Suprapubic skin (tissue), 4 donors: ENCODE measurements at regions not wholly inside any gene's neighbourhood (a gene's known extent, or its start where the extent isn't known, plus 50 kb on each side); places are given as distances from the start of the nearest gene placed in this dataset.
"Not testable (repeated sequence)": the region's sequence is repeated elsewhere in the genome, so short reads cannot be mapped to it uniquely, and the experiment has no call there.

ENCODE experiments used
- DNase-seq, 2 donors: peaks; one replicate each; pipeline ENCODE4 v3.0.0-alpha.2; 2019; ENCODE audit warnings: low spot score in 2 of 2
- H3K27ac ChIP-seq: fragments of 200-600 bp; sonication (generic); one replicate; pipeline ENCODE4 v1.5.1; 2019
- H3K27me3 ChIP-seq: fragments of 200-600 bp; sonication (generic); one replicate; pipeline ENCODE4 v1.5.1; 2019
- H3K36me3 ChIP-seq: fragments of 200-600 bp; sonication (generic); one replicate; pipeline ENCODE4 v1.5.1; 2019
- H3K4me1 ChIP-seq: fragments of 200-600 bp; sonication (generic); one replicate; pipeline ENCODE4 v1.5.1; 2019
- H3K4me3 ChIP-seq: fragments of 200-600 bp; sonication (generic); one replicate; pipeline ENCODE4 v1.5.1; 2019; ENCODE audit warnings: mild to moderate bottlenecking
- H3K9me3 ChIP-seq: fragments of 200-600 bp; sonication (generic); one replicate; pipeline ENCODE4 v1.5.1; 2019
- EP300 ChIP-seq: sonication (generic); formaldehyde crosslinking; IDR thresholded peaks from one replicate; pipeline ENCODE4 v1.6.1; 2017; ENCODE audit warnings: antibody characterized with exemption
- POLR2A ChIP-seq, 2 donors: fragments of 450-650 bp; IDR thresholded peaks; one replicate each; pipeline ENCODE4 v1.6.1; 2017; ENCODE audit warnings: antibody characterized with exemption in 2 of 2, mild to moderate bottlenecking in 2 of 2, moderate library complexity in 2 of 2
- POLR2AphosphoS5 ChIP-seq, 3 donors: sonication (generic); formaldehyde crosslinking; IDR thresholded peaks; one replicate each; pipeline ENCODE4 v1.6.1; 2017; ENCODE audit warnings: antibody characterized with exemption in 3 of 3
- WGBS: methylation state at CpG from one replicate; pipeline ENCODE4 v1.1.5; 2018; 5-methylcytosine and 5-hydroxymethylcytosine counted together
- TF ChIP-seq, protein P1 (sequence below), 2 donors: fragments of 200-600 bp in 1 of 2; fragments of 450-650 bp in 1 of 2; sonication (generic) in 1 of 2; IDR thresholded peaks; one replicate each; pipeline ENCODE4 v1.5.1; 2016 to 2019; ENCODE audit warnings: antibody characterized with exemption in 2 of 2, mild to moderate bottlenecking in 1 of 2, moderate library complexity in 1 of 2

DNA sequence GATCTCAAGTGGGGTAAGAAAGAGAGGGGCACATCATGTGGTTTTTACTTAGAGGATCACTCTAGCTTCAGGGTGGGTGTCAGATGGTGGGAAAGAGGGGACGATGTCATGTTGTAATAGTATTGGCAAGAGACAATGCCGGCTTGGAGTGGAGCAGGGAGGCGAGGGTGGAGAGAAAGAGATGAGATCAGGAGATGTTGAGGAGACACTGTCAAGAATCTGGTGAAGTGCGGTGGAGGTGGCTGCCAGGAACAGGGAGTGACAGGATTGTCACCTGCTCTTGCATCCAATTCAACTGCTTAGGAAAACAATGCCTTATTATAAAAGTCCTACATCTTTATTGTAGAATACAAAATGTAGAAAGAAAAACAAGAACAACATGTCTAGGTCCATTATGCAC, 63.0 kb upstream of the MKI67 start:
- Histone ChIP-seq H3K9me3 (no peaks in the 10 kb centered on the region), H3K4me3 (no peak overlapping the region), H3K27ac (no peak overlapping the region), H3K4me1 (no peaks in the 10 kb centered on the region), H3K36me3 (no peaks in the 10 kb centered on the region), H3K27me3 (peaks cover 37% of the 10 kb centered on the region)
- no peak for DNase-seq
- WGBS = 75% methylated on average over 4 of the region's 4 CpGs
- TF ChIP-seq EP300 = no peak
- TF ChIP-seq POLR2A (IDR thresholded peaks at IDR 0.05) = no peak
- TF ChIP-seq, protein P1, sequence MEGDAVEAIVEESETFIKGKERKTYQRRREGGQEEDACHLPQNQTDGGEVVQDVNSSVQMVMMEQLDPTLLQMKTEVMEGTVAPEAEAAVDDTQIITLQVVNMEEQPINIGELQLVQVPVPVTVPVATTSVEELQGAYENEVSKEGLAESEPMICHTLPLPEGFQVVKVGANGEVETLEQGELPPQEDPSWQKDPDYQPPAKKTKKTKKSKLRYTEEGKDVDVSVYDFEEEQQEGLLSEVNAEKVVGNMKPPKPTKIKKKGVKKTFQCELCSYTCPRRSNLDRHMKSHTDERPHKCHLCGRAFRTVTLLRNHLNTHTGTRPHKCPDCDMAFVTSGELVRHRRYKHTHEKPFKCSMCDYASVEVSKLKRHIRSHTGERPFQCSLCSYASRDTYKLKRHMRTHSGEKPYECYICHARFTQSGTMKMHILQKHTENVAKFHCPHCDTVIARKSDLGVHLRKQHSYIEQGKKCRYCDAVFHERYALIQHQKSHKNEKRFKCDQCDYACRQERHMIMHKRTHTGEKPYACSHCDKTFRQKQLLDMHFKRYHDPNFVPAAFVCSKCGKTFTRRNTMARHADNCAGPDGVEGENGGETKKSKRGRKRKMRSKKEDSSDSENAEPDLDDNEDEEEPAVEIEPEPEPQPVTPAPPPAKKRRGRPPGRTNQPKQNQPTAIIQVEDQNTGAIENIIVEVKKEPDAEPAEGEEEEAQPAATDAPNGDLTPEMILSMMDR (IDR thresholded peaks at IDR 0.05) = no peak
- TF ChIP-seq POLR2AphosphoS5 (IDR thresholded peaks at IDR 0.05) = no peak

DNA sequence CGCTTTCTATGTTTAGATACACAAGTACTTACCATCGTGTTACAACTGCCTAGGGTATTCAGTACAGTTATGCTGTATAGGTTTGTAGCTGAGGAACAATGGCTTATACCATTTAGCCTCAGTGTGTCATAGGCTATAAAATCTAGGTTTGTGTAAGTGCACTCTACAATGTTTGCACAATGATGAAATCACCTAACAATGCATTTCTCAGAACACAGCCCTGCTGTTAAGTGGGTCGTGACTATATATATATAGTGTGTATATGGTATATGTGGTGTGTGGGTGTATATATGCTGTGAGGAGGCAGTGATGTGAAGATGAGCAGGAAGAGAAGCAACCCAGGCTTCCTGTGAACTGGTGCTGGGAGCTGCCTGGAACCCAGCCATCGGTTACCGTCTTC, 65.6 kb upstream of the MKI67 start:
- Histone ChIP-seq H3K4me3 (no peak overlapping the region), H3K4me1 (no peaks in the 10 kb centered on the region), H3K9me3 (no peaks in the 10 kb centered on the region), H3K27ac (no peak overlapping the region), H3K36me3 (no peaks in the 10 kb centered on the region), H3K27me3 (peaks cover 32% of the 10 kb centered on the region)
- 74% methylated on average over 5 of the region's 5 CpGs for WGBS
- TF ChIP-seq EP300 = no peak
- TF ChIP-seq POLR2A (IDR thresholded peaks at IDR 0.05) = no peak
- TF ChIP-seq, protein P1 (IDR thresholded peaks at IDR 0.05) = no peak
- TF ChIP-seq POLR2AphosphoS5 (IDR thresholded peaks at IDR 0.05) = no peak
- DNase-seq = no peak

DNA sequence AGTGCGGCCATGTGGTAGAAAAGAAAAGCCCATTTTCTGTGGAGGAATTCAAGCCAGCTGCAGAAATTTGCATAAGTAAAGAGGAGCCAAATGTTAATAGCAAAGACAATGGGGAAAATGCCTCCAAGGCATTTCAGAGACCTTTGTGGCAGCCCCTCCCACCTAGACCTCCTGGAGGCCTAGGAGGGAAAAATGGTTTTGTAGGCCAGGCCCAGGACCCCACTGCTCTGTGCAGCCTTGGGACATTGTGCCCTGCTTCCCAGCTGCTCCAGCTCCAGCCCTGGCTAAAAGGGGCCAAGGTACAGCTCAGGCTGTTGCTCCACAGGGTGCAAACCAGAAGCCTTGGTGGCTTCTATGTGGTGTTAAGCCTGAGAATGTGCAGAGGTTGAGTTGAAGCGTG, 75.6 kb upstream of the MKI67 start:
- H3K4me1 ChIP-seq, DNase-seq, H3K4me3 ChIP-seq, H3K36me3 ChIP-seq, H3K9me3 ChIP-seq, H3K27ac ChIP-seq: not testable (repeated sequence)
- peaks cover 24% of the 10 kb centered on the region for H3K27me3 ChIP-seq
- 97% methylated on average over 2 of the region's 2 CpGs for WGBS

DNA sequence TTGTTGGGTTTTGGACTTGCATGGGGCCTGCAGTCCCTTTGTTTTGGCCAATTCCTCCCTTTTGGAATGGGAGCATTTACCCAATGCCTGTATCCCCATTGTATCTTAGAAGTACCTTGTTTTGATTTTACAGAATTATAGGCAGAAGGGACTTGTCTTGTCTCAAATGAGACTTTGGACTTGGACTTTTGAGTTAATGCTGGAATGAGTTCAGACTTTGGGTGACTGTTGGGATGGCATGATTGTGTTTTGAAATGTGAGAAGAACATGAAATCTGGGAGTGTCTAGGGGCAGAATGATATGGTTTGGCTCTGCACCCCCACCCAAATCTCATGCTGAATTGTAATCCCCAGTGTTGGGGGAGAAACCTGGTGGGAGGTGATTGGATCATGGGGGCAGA, 76.8 kb upstream of the MKI67 start:
- H3K9me3 ChIP-seq = no peaks in the 10 kb centered on the region
- H3K27ac ChIP-seq = no peak overlapping the region
- H3K27me3 ChIP-seq = peaks cover 21% of the 10 kb centered on the region
- TF ChIP-seq POLR2AphosphoS5 (IDR thresholded peaks at IDR 0.05) = no peak
- TF ChIP-seq, protein P1 (IDR thresholded peaks at IDR 0.05) = no peak
- no peak for TF ChIP-seq EP300
- TF ChIP-seq POLR2A (IDR thresholded peaks at IDR 0.05) = no peak
- DNase-seq = no peak
- no peaks in the 10 kb centered on the region for H3K4me1 ChIP-seq
- no peaks in the 10 kb centered on the region for H3K36me3 ChIP-seq
- H3K4me3 ChIP-seq = no peak overlapping the region

DNA sequence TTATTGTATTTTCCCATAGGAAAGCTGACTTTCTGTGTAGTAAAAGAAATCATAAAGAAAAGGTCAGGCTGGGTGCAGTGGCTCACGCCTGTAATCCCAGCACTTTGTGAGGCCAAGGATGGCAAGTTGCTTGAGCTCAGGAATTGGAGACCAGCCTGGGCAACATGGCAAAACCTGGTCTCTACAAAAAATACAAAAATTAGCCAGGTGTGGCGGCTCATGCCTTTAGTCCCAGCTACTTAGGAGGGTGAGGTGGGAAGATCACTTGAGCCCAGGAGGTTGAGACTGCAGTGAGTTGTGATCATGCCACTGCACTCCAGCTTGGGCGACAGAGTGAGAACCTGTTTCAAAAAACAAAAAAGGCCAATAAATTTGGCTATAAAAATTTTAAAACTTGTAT, 79.4 kb upstream of the MKI67 start:
- peaks cover 10% of the 10 kb centered on the region for H3K4me1 ChIP-seq
- H3K27ac ChIP-seq, H3K4me3 ChIP-seq, DNase-seq, H3K9me3 ChIP-seq, H3K36me3 ChIP-seq: not testable (repeated sequence)
- 91% methylated on average over 3 of the region's 3 CpGs for WGBS
- H3K27me3 ChIP-seq = peaks cover 12% of the 10 kb centered on the region

DNA sequence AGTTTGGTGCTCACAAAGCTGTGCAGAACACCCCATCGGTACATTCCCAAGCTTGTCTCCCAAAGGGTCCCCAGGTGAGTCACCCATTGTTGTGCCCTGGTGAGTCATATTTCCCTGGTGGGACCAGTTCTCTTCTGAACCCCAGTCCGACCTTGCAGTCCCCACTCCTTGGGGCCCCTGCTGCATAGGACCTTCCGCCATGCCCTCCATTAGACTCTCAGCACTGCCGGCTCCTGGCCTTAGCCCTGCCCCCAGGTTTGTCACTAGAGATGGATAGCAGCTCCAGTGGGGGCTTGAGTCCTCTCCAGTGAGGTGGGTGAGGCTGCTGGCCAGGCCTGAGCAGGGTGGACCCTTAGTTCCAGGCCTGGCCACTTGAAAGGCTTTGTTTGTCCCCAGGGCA, 80.5 kb upstream of the MKI67 start:
- H3K27ac ChIP-seq = no peak overlapping the region
- no peak for TF ChIP-seq POLR2AphosphoS5 (IDR thresholded peaks at IDR 0.05)
- no peak for TF ChIP-seq EP300
- TF ChIP-seq, protein P1 (IDR thresholded peaks at IDR 0.05) = no peak
- no peak for TF ChIP-seq POLR2A (IDR thresholded peaks at IDR 0.05)
- peaks cover 15% of the 10 kb centered on the region for H3K4me1 ChIP-seq
- no peak overlapping the region for H3K4me3 ChIP-seq
- H3K36me3 ChIP-seq = no peaks in the 10 kb centered on the region
- H3K9me3 ChIP-seq = no peaks in the 10 kb centered on the region
- WGBS = 80% methylated on average over 3 of the region's 4 CpGs
- peaks cover 9% of the 10 kb centered on the region for H3K27me3 ChIP-seq
- no peak for DNase-seq
